ENCODE measurements at regions not wholly inside any gene's neighbourhood (a gene's known extent, or its start where the extent isn't known, plus 50 kb on each side); places are given as distances from the start of the nearest gene placed in this dataset.
A peak's percentile ranks its signal among the peaks of the same experiment; 100 is the strongest.

GRCh38 chr13:32828711-32829110 lies 187.5 kb upstream of the KL start:
- peaks cover 4% of the 10 kb centered on the region for H3K9me3 Mint-ChIP-seq (ENCODE audit: insufficient read depth)
- POLR2A ChIA-PET, result no interaction called here

GRCh38 chr13:32829269-32829668 lies 187.0 kb upstream of the KL start:
- DNase-seq, result no peak
- POLR2A ChIA-PET, result no interaction called here
- peaks cover 11% of the 10 kb centered on the region for H3K4me1 Mint-ChIP-seq (ENCODE audit: low read depth)
- no peaks in the 10 kb centered on the region for H3K27me3 Mint-ChIP-seq (ENCODE audit: low read depth)
- H3K4me3 Mint-ChIP-seq, result no peak overlapping the region
- H3K9me3 Mint-ChIP-seq (ENCODE audit: insufficient read depth), result peaks cover 10% of the 10 kb centered on the region
- CTCF ChIA-PET, result no interaction called here
- no peak overlapping the region for H3K27ac Mint-ChIP-seq
- ATAC-seq, result no peak
- peaks cover 4% of the 10 kb centered on the region for H3K36me3 Mint-ChIP-seq (ENCODE audit: low read depth)

More at GRCh38 chr13:32828711-32829110, 187.5 kb upstream of the KL start:
- Mint-ChIP-seq H3K27me3 (ENCODE audit: low read depth) (peaks cover under 1% of the 10 kb centered on the region), H3K4me3 (no peak overlapping the region), H3K27ac (no peak overlapping the region), H3K36me3 (ENCODE audit: low read depth) (peaks cover 3% of the 10 kb centered on the region), H3K4me1 (ENCODE audit: low read depth) (peaks cover 11% of the 10 kb centered on the region)
- CTCF ChIA-PET, result no interaction called here
- DNase-seq (no peak), ATAC-seq (no peak)

DNA sequence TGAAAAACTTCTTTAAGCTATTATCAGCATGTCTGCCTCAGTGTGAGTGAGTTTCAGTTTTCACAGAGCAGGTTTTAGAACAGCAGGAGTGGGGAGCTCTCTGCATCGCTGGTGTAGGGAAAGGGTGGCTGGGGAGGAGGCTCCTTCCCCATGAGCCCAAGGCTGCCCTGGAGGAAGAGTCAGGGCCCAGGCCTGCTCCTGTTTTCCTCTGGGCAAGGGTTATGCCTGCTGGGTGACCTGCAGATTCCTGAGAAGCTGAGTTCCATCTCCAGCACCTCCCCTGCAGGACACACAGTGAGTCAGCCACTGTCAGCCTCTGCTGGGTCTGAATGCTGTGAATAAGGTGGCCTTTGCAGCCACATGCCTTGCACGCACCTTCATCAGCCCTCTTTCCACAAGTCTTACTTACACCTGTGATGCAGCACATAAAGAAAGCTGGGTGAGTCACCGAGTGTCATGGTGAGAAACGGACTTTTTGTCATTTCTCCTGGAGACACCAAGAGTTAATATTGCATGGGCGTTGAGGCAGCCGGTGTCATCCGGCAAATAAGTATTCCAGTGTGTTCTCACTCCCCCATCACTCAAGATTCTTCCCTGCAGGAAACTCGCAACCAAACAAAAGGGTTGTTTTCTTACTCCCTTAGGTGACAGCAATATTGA lies 186.4 kb upstream of the KL start:
- Mint-ChIP-seq H3K9me3 (ENCODE audit: insufficient read depth) (peaks cover 12% of the 10 kb centered on the region), H3K36me3 (ENCODE audit: low read depth) (peaks cover 7% of the 10 kb centered on the region), H3K27me3 (ENCODE audit: low read depth) (no peaks in the 10 kb centered on the region), H3K4me1 (ENCODE audit: low read depth) (peaks cover 11% of the 10 kb centered on the region), H3K27ac (no peak overlapping the region), H3K4me3 (no peak overlapping the region)
- DNase-seq (no peak), ATAC-seq (no peak)
- POLR2A ChIA-PET, result no interaction called here
- CTCF ChIA-PET, result no interaction called here

DNA sequence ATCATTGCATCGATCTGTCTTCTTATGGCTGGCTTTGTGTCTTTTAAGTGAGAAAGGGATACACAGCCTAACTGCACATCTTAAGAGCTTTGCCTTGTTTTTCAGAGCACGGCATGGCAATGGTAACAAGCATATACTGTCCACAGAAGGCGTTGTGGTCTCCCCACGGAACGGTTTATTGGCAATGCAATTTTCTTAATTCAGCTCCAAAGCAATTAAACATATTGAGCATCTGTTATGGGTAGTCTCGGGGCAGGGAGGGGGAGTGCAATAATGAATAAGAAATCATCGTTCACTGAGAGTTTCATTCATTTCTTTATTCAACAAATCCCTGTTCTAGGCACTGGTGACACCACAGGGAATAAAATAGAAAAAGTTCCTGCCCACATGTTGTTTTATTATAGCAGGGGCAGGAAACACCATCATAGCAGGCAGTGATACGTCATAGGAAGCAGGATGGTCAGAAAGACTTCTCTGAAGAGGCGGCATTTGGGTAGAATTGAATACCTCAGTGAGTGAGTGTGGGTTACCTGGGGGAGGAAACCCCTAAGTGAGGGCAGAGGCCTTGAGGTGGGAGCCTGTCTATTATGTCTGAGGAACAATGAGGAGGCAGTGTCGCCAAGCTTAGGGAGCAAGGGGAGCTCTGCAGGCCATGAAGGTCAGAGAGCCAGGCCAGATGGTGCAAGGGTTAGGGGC lies 185.7 kb upstream of the KL start:
- no peak overlapping the region for H3K27ac Mint-ChIP-seq
- POLR2A ChIA-PET, result no interaction called here

DNA sequence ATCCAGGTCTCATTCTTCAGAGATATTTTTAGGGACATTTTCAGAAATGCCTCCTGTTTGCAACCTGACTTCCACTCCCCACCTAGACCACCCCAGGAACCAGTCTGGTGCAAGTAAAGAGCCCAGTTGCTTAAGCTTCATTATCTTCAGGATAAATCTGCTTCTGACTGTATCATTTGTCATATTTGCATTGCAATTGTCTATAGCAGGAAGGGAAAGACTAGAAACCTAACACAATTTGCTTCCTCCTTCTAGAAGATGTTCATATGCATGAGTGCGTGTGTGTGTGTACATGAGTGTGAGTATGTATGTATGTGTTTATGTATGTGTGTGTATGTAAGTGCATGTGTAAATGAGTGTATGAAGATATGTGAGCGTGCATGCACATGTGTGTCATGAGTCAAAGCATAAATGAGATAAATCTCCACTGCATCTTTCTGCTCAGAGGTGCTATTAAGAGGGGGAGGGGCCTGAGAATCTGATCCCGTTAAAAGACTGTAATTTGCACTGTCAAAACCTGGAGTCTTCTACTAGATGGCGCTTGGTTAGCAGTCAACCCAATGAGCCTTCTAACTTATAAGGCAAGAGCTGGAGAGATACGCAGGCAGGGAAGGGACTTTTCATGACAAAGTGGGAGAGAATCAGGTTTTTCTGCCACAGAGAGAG lies 178.8 kb upstream of the KL start:
- ChIA-PET POLR2A (no interaction called here), CTCF (no interaction called here)
- ATAC-seq, result no peak
- no peak overlapping the region for H3K27ac Mint-ChIP-seq
- H3K27me3 Mint-ChIP-seq (ENCODE audit: low read depth), result no peaks in the 10 kb centered on the region
- no peak overlapping the region for H3K4me3 Mint-ChIP-seq
- DNase-seq, result no peak
- H3K36me3 Mint-ChIP-seq (ENCODE audit: low read depth), result peaks cover 34% of the 10 kb centered on the region
- peaks cover 24% of the 10 kb centered on the region for H3K4me1 Mint-ChIP-seq (ENCODE audit: low read depth)
- H3K9me3 Mint-ChIP-seq (ENCODE audit: insufficient read depth), result peaks cover 19% of the 10 kb centered on the region

More for the DNA sequence above, 185.7 kb upstream of the KL start:
- ATAC-seq, result no peak
- H3K9me3 Mint-ChIP-seq (ENCODE audit: insufficient read depth), result peaks cover 12% of the 10 kb centered on the region
- CTCF ChIA-PET, result no interaction called here
- peaks cover 11% of the 10 kb centered on the region for H3K4me1 Mint-ChIP-seq (ENCODE audit: low read depth)
- peaks cover 7% of the 10 kb centered on the region for H3K36me3 Mint-ChIP-seq (ENCODE audit: low read depth)
- H3K27me3 Mint-ChIP-seq (ENCODE audit: low read depth), result no peaks in the 10 kb centered on the region
- no peak overlapping the region for H3K4me3 Mint-ChIP-seq
- no peak for DNase-seq

DNA sequence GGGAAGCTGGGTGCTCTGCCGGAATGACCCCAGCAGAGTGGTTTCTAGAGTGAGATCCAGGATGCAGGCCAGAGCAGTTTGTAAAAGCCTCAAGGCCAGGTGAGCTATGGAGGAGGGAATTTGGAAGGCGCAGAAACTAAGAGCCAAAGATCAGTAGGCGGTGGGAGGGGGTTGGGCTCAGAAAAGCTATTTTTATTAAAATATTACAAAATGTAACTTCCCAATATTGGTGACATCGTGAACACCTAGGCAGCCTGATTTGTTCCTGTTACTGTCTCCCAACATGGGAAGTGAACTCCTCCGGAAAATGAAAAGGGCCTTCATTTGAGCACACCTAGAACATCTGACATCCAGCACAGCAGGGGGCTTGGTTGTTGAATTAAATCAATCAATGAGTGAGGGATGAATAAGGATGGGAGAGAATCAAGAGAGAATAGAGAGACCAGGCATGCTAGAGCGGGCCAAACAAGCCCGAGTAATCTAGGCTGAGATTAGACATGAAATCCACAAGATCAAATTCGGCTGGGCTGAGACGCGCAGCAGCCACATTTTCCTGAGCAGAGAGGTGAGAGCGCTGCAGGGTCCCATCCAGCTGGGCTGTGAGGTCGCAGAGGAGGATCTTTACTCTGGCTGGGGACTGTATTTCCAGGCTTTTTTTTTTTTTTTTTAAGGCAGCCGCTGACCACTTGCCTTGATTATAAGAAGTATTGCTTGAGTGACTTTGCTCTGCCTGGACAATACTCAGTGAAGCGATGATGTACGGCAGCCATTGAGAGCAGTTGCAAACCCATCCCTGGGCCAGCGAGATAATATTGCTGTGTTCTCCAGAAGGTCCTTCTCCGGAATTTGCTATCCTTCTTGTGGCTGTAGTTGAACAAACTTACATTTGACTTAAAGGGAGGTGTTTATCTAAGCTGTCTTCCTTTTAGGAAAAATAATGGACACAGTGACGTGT lies 178.0 kb upstream of the KL start:
- POLR2A ChIA-PET, result no interaction called here
- CTCF ChIA-PET, result interaction anchor here (0.6 to 1.0 kb wide), 2 partner anchors 14 to 50 kb away, joined by 4 to 5 read pairs; no protein-coding TSS in a partner anchor
- peaks cover 25% of the 10 kb centered on the region for H3K9me3 Mint-ChIP-seq (ENCODE audit: insufficient read depth)
- ATAC-seq (no peak), DNase-seq (no peak)
- peak overlapping the region; percentile 85 for H3K27ac Mint-ChIP-seq
- no peaks in the 10 kb centered on the region for H3K27me3 Mint-ChIP-seq (ENCODE audit: low read depth)
- peaks cover 37% of the 10 kb centered on the region for H3K36me3 Mint-ChIP-seq (ENCODE audit: low read depth)
- no peak overlapping the region for H3K4me3 Mint-ChIP-seq
- peaks cover 24% of the 10 kb centered on the region for H3K4me1 Mint-ChIP-seq (ENCODE audit: low read depth)

DNA sequence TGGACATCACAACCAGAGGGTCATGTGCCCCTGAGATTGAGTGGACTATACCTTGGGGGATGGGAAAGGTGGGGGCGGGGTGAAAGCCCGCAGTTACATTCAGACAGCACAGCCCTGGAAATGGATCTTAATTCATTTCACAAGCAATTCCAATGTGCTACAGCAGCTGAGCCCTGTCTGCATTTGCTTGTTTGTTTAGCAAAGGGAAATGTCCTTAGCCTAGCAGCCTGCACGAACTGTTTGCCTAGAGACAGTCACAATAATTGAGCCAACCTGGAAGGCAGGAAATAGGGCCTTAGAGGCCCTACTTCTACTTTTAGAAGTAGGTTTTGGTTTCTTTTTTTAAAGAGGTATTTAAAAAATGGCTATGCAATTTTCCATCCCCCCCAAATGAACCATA lies 177.3 kb upstream of the KL start:
- peaks cover 33% of the 10 kb centered on the region for H3K36me3 Mint-ChIP-seq (ENCODE audit: low read depth)
- no peak overlapping the region for H3K4me3 Mint-ChIP-seq
- DNase-seq, result peak; percentile 59
- H3K27me3 Mint-ChIP-seq (ENCODE audit: low read depth), result no peaks in the 10 kb centered on the region
- POLR2A ChIA-PET, result no interaction called here
- peaks cover 24% of the 10 kb centered on the region for H3K4me1 Mint-ChIP-seq (ENCODE audit: low read depth)
- CTCF ChIA-PET, result interaction anchor here (0.6 to 1.0 kb wide), 2 partner anchors 13 to 49 kb away, joined by 4 to 5 read pairs; no protein-coding TSS in a partner anchor
- H3K27ac Mint-ChIP-seq, result peak overlapping the region; percentile 85
- H3K9me3 Mint-ChIP-seq (ENCODE audit: insufficient read depth), result peaks cover 18% of the 10 kb centered on the region
- ATAC-seq, result peak; percentile 93

DNA sequence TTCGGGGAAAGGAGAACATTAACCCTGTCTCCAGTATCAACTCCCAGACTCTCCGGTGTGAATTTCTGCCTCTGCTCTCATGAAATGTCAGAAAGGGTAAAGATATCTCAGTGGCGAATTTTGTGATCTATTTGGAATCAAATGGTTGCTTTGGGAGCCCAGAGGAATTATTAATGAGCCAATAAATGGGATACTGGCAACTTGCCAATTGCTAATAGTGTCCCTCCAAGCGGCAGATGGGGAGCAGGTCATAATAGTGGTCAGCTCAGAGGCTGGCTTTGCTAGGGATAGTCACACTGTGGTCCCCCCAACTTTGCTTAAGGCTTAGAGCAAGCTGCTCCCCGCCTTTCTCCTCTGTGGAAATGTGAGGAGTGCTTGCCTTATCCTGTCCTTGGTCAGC lies 176.1 kb upstream of the KL start:
- no peak for ATAC-seq

DNA sequence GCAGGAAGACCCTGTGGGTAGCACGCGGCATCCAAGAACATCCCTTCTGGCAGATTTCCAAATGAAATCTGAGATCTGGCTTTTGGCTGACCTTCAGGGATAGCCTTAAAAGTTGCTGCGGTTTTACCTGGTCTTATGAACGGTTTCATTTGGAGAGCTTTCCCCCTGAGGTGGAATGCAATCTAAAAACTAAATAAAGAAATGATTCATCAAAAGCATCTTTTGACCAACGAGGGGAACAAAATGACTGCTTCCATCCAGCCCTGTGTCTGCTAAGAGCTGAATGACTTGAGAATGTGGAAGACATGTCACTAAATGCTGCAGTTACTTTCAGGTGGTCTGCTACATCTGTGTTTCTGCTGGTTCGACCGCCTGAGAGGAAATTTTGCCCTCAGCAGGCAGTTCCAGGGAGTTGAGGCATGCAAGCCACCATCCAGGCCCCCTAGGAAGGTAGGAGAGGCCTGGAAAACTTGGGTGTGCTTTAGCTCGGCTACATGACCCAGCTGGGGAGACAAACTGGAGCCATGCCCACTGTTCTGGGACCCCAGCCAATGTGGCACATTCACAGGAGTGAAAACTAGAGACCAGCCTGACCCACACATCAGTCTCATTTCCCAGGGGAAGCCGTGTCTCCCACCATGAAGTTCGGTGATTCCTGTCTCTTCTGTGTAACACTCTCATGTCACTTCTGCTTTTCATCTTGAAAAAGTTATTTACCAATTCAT lies 175.1 kb upstream of the KL start:
- ATAC-seq (no peak), DNase-seq (no peak)
- Mint-ChIP-seq H3K27ac (no peak overlapping the region), H3K27me3 (ENCODE audit: low read depth) (no peaks in the 10 kb centered on the region), H3K9me3 (ENCODE audit: insufficient read depth) (peaks cover 16% of the 10 kb centered on the region), H3K4me3 (no peak overlapping the region), H3K36me3 (ENCODE audit: low read depth) (peaks cover 26% of the 10 kb centered on the region), H3K4me1 (ENCODE audit: low read depth) (peaks cover 24% of the 10 kb centered on the region)
- ChIA-PET POLR2A (no interaction called here), CTCF (no interaction called here)

More for the DNA sequence above, 176.1 kb upstream of the KL start:
- H3K9me3 Mint-ChIP-seq (ENCODE audit: insufficient read depth), result peaks cover 16% of the 10 kb centered on the region
- H3K36me3 Mint-ChIP-seq (ENCODE audit: low read depth), result peaks cover 33% of the 10 kb centered on the region
- peaks cover 24% of the 10 kb centered on the region for H3K4me1 Mint-ChIP-seq (ENCODE audit: low read depth)
- H3K27ac Mint-ChIP-seq, result no peak overlapping the region
- no peaks in the 10 kb centered on the region for H3K27me3 Mint-ChIP-seq (ENCODE audit: low read depth)
- ChIA-PET POLR2A (no interaction called here), CTCF (no interaction called here)
- DNase-seq, result no peak
- H3K4me3 Mint-ChIP-seq, result no peak overlapping the region

DNA sequence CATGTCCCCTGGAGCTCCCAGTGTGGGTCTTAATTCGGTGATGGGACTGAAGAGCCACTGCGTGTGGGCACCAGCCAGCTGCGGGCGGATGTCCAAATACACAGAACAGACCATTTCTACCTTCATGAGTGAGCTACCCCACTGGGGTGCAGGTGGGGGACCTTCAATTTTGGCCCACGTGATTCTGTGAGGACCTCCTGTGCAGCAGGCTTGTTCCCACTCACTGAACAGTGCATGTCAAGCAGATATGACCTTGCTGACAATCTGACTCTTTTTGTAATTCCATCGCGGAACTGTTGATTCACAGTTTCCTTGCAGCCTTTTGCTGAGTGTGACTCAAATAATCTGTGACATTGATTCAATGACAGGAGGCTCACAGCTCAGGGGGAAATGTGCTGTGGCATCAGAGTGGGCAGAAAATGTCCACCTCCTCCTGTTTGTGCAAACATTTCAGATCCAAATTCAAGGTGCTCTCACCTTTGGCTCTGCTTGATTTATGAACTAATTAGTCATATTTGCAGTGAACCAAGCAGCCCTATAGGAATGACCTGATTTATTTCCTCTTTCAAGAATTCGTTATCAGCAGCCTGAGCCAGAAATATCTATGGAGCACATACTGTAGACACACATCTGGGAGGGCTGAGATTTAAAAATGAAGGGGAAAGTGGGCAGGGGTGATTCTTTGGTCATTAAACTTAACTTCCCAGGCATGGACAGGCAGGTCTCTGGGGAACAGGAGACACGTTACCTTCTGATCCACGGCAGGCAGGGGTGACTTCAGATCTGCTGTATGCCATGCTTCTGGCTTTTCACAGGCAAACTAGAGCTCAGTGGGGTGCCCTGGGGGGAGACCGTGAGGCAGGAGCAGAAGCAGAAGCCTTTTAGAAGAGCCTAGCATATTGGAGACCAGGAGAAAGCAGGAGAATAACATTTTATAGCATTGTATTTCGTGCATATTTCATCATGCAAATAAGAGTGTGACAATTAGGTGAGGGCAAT lies 170.0 kb upstream of the KL start:
- no peak overlapping the region for H3K27ac Mint-ChIP-seq
- ATAC-seq, result no peak
- no peak overlapping the region for H3K4me3 Mint-ChIP-seq
- H3K4me1 Mint-ChIP-seq (ENCODE audit: low read depth), result no peaks in the 10 kb centered on the region
- peaks cover 8% of the 10 kb centered on the region for H3K36me3 Mint-ChIP-seq (ENCODE audit: low read depth)
- POLR2A ChIA-PET, result no interaction called here
- CTCF ChIA-PET, result no interaction called here
- peaks cover 2% of the 10 kb centered on the region for H3K27me3 Mint-ChIP-seq (ENCODE audit: low read depth)
- no peak for DNase-seq
- peaks cover 9% of the 10 kb centered on the region for H3K9me3 Mint-ChIP-seq (ENCODE audit: insufficient read depth)
